ENCODE measurements at regions not wholly inside any gene's neighbourhood (a gene's known extent, or its start where the extent isn't known, plus 50 kb on each side); places are given as distances from the start of the nearest gene placed in this dataset.

GRCh38 chr15:47888385-47889100 is 171.2 kb downstream of the SEMA6D start:
- no peak for TF ChIP-seq SUZ12 (IDR thresholded peaks at IDR 0.05; ENCODE audit: low read length)
- no peak for TF ChIP-seq JUND (IDR thresholded peaks at IDR 0.05; ENCODE audit: low read length)
